NT2/D1 (cell line): ENCODE measurements at regions not wholly inside any gene's neighbourhood (a gene's known extent, or its start where the extent isn't known, plus 50 kb on each side); places are given as distances from the start of the nearest gene placed in this dataset.

ENCODE experiments used
- DNase-seq: peaks from one replicate; pipeline ENCODE4 v3.0.0-alpha.2; 2011; ENCODE audit warnings: low read depth, low spot score
- H3K27me3 ChIP-seq: 2 replicates; pipeline ENCODE4 v1.6.0; 2011; ENCODE audit warnings: mild to moderate bottlenecking; ENCODE audit not compliant: insufficient read length, insufficient read depth
- H3K36me3 ChIP-seq: 2 replicates; pipeline ENCODE4 v1.6.1; 2011; ENCODE audit warnings: mild to moderate bottlenecking, low read length, mixed read lengths; ENCODE audit not compliant: insufficient read depth, insufficient read length
- H3K4me1 ChIP-seq: 2 replicates; pipeline ENCODE4 v1.5.1; 2011; ENCODE audit not compliant: insufficient read depth, insufficient read length
- H3K4me3 ChIP-seq: 2 replicates; pipeline ENCODE4 v1.5.1; 2011; ENCODE audit warnings: low read depth; ENCODE audit not compliant: insufficient read length
- H3K9ac ChIP-seq: 2 replicates; pipeline ENCODE4 v1.6.0; 2011; ENCODE audit warnings: low read depth; ENCODE audit not compliant: insufficient read length
- H3K9me3 ChIP-seq: 2 replicates; pipeline ENCODE4 v1.5.1; 2011; ENCODE audit warnings: mild to moderate bottlenecking, low read length; ENCODE audit not compliant: insufficient read depth
- SUZ12 ChIP-seq: IDR thresholded peaks from 2 replicates; pipeline ENCODE4 v1.6.1; 2011; ENCODE audit not compliant: insufficient read length, insufficient read depth; ENCODE audit errors: extremely low read depth
- YY1 ChIP-seq: IDR thresholded peaks from 2 replicates; pipeline ENCODE4 v1.6.1; 2011; ENCODE audit not compliant: insufficient read length, insufficient read depth
- ZNF274 ChIP-seq: IDR thresholded peaks from 2 replicates; pipeline ENCODE4 v1.6.1; 2011; ENCODE audit warnings: mild to moderate bottlenecking, low read depth, low read length

DNA sequence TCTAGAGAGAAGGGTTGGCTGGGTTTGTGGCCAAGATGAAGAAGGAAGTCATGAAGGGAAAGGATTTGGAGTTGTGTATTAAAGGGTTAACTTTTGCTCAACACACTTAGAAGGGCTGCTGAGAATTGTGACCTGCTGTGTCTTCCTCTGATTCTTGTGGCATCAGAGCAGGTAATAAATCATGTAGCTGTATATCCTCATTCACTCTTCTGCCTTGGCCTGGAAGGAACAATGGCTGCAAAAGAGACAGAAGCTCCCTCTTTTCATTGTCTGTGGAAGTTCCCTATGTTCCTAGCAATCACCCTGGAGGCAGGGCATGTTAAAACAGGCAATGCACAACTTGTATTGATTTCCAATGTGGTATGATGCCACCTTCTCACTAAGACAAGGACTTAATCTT lies 159.1 kb downstream of the LRRC70 start:
- Histone ChIP-seq H3K27me3 (no peaks in the 10 kb centered on the region), H3K4me1 (no peaks in the 10 kb centered on the region), H3K36me3 (no peaks in the 10 kb centered on the region), H3K4me3 (no peak overlapping the region), H3K9me3 (no peaks in the 10 kb centered on the region), H3K9ac (no peak overlapping the region)
- DNase-seq, result no peak
- TF ChIP-seq YY1 (no peak), SUZ12 (no peak), ZNF274 (no peak)

GRCh38 chr5:62732677-62733121 lies 154.1 kb downstream of the LRRC70 start:
- Histone ChIP-seq H3K4me1 (no peaks in the 10 kb centered on the region), H3K36me3 (no peaks in the 10 kb centered on the region), H3K9me3 (no peaks in the 10 kb centered on the region), H3K27me3 (no peaks in the 10 kb centered on the region), H3K4me3 (no peak overlapping the region), H3K9ac (no peak overlapping the region)
- DNase-seq, result no peak
- TF ChIP-seq SUZ12 (no peak), ZNF274 (no peak), YY1 (no peak)

GRCh38 chr5:62731022-62731421 lies 152.4 kb downstream of the LRRC70 start:
- no peak for DNase-seq
- Histone ChIP-seq H3K27me3 (no peaks in the 10 kb centered on the region), H3K4me1 (no peaks in the 10 kb centered on the region), H3K36me3 (no peaks in the 10 kb centered on the region), H3K9ac (no peak overlapping the region), H3K9me3 (no peaks in the 10 kb centered on the region), H3K4me3 (no peak overlapping the region)
- TF ChIP-seq ZNF274, result no peak

GRCh38 chr5:62729675-62730074 lies 151.1 kb downstream of the LRRC70 start:
- DNase-seq, result no peak
- Histone ChIP-seq H3K27me3 (no peaks in the 10 kb centered on the region), H3K9ac (no peak overlapping the region), H3K36me3 (no peaks in the 10 kb centered on the region), H3K9me3 (no peaks in the 10 kb centered on the region), H3K4me3 (no peak overlapping the region), H3K4me1 (no peaks in the 10 kb centered on the region)
- TF ChIP-seq ZNF274, result no peak
- TF ChIP-seq YY1, result no peak
- no peak for TF ChIP-seq SUZ12

DNA sequence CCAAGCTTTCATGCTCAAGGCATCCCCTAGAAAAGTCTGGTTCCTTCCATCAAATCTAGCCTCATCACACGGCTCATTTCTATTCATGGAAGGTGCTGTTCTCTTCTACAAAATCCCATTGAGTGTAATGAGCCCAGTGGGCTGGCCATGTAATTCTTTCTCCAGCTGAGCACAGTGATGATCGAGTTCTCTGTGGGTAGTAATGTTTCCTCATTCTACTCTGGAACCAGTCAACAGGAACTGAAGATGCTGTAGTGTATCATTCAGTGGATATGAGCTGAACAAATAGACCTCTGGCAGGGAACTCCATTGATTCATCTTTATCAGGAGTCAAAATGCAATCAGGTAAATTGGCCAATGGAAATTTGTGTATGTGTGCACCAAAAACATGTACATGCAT lies 149.2 kb downstream of the LRRC70 start:
- Histone ChIP-seq H3K4me3 (no peak overlapping the region), H3K9me3 (no peaks in the 10 kb centered on the region), H3K4me1 (no peaks in the 10 kb centered on the region), H3K36me3 (no peaks in the 10 kb centered on the region), H3K27me3 (no peaks in the 10 kb centered on the region), H3K9ac (no peak overlapping the region)
- DNase-seq, result no peak
- TF ChIP-seq SUZ12 (no peak), ZNF274 (no peak), YY1 (no peak)

- Histone ChIP-seq H3K4me1 (no peaks in the 10 kb centered on the region), H3K9ac (no peak overlapping the region), H3K9me3 (no peaks in the 10 kb centered on the region), H3K36me3 (no peaks in the 10 kb centered on the region), H3K27me3 (no peaks in the 10 kb centered on the region), H3K4me3 (no peak overlapping the region)
- TF ChIP-seq SUZ12, result no peak
- DNase-seq, result no peak
Observed at GRCh38 chr5:62727184-62727583, 148.6 kb downstream of the LRRC70 start.

DNA sequence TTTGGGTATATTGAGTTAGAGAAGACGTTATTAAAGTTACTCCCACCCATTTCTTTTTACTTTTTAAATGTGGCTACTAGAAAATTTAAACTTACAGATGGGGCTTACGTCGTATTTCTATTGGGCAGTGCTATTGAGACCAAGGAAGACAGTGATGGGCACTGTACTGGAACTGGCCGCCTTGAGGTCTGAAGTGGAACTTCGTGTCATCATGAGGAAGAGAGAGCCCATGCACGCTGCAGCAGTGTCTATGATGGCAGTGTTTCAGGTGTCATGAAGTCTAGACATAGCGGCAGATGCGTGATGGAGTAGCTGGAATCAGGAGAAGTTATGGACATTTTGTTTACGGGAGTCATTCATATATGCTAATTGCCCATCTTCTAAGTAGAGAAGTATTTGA lies 143.7 kb downstream of the LRRC70 start:
- no peak for DNase-seq
- TF ChIP-seq YY1, result no peak
- no peak for TF ChIP-seq SUZ12
- TF ChIP-seq ZNF274, result no peak

GRCh38 chr5:62720031-62720441 lies 141.4 kb downstream of the LRRC70 start:
- Histone ChIP-seq H3K36me3 (no peaks in the 10 kb centered on the region), H3K9me3 (no peaks in the 10 kb centered on the region), H3K4me1 (no peaks in the 10 kb centered on the region), H3K9ac (no peak overlapping the region), H3K4me3 (no peak overlapping the region), H3K27me3 (no peaks in the 10 kb centered on the region)
- DNase-seq, result no peak
- TF ChIP-seq SUZ12 (no peak), YY1 (no peak), ZNF274 (no peak)

More for the DNA sequence above, 143.7 kb downstream of the LRRC70 start:
- H3K4me3 ChIP-seq, result no peak overlapping the region
- H3K9ac ChIP-seq, result no peak overlapping the region
- no peaks in the 10 kb centered on the region for H3K36me3 ChIP-seq
- no peaks in the 10 kb centered on the region for H3K27me3 ChIP-seq
- H3K4me1 ChIP-seq, result no peaks in the 10 kb centered on the region
- H3K9me3 ChIP-seq, result no peaks in the 10 kb centered on the region
